Right kidney (tissue), 1 donor: ENCODE measurements at regions not wholly inside any gene's neighbourhood (a gene's known extent, or its start where the extent isn't known, plus 50 kb on each side); places are given as distances from the start of the nearest gene placed in this dataset.
"Not testable (repeated sequence)": the region's sequence is repeated elsewhere in the genome, so short reads cannot be mapped to it uniquely, and the experiment has no call there.

Source experiments
- DNase-seq: peaks from one replicate; pipeline ENCODE4 v3.0.0-alpha.2; 2016

DNA sequence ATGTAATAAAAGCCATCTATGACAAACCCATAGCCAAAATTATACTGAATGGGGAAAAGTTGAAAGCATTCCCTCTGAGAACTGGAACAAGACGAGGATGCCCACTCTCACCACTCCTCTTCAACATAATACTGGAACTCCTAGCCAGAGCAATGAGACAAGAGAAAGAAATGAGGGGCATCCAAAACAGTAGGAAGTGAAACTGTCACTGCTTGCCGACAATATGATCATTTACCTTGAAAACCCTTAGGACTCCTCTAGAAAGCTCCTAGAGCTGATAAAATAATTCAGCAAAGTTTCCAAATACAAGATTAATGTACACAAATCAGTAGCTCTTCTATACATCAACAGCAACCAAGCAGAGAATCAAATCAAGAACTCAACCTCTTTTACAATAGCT is 241.0 kb upstream of the ZEB2 start:
- DNase-seq = not testable (repeated sequence)

DNA sequence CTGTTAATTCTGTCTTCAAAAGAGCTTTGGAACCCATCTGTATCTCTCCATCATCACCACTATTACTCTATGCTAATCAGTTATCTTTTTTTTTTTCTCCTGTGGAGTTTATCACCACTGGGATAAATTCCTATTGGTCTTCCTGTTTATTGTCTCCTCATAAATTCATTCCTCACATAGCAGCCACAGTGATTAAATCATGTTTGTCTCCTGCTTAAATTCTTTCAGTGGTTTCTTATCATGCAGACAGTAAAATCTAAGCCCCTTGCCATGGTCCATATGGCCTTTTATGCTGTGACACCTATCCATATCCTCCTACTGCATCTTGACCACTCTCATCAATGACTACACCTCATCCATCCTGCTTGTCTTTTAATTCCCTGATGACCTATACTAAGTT is 239.8 kb upstream of the ZEB2 start:
- no peak for DNase-seq

DNA sequence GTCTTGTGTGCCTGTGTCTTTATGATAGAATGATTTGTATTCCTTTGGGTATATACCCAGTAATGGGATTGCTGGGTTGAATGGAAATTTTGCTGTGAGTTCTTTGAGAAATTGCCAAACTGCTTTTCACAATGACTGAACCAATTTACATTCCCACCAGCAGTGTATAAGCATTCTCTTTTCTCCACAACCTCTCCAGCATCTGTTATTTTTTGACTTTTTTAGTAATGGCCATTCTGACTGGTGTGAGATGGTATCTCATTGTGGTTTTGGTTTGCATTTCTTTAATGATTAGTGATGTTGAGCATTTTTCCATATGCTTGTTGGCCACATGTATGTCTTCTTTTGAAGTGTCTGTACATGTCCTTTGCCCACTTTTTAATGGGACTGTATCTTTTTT is 238.3 kb upstream of the ZEB2 start:
- DNase-seq = not testable (repeated sequence)

DNA sequence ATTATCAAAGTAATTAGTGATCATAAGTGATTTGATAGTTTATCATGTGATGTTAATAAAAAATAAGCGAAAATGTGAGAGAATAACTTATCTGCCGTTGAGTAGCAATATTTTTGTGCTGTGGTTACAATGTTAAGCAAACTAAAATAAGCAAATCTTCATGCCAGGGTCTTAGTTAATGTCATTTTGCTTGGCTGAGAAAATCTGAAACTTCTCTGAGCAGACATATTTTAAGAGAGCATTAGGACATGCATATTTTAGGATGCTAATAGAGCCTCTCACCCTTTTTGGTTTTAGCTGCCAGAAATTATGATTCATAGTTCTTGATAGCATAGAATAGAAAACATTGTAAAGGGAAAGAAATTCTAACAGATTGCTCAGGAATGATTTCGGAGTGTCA is 233.5 kb upstream of the ZEB2 start:
- DNase-seq = no peak

DNA sequence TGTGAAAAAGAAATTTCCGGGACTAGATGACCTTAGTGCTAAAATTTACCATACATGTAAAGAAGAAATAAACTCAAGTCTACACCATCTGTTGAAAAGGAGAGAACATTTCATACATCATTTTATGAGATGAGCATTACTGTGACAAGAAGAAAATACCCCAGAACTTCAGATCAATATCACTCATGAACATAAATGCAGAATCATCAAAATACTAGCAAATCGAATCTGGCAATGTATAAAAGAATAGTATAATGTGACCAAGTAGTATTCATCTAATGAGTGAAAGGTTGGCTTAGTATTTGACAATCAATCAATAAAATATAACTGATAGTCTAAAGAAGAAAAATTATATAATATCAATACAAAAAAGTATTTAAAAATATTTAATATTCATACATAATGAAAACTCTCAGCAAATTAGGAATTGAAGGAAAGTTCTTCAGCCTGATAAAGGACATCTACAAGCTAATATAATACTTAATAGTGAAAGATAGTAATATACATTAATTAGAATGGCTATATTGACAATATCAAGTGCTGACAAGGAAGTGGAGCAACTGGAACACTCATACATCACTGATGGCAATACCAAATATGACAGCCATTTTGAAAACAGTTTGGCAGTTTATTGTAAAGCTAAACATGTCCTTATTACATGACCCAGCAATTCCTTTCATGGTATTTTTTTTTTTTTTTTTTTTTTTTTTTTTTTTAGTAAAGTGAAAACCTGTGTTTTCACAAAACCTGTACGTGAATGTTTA is 231.4 kb upstream of the ZEB2 start:
- DNase-seq = no peak

DNA sequence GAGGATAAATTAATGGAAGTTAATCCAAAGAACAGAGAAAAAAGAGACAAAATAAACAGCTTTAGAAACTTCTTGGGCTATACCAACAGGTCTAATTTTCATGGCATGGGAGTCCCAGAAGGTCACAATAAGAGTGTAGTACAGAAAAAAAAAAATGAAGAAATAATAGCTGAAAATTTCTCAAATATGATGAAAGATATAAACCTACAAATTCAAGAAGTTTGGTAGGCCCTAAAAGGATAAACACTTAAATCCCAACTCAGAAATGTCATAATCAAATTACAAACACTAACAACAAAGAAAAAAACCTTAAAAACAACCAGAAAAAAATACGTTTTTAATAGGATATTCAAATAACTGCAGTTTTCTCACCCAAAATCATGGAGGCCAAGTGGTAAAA is 229.3 kb upstream of the ZEB2 start:
- no peak for DNase-seq

DNA sequence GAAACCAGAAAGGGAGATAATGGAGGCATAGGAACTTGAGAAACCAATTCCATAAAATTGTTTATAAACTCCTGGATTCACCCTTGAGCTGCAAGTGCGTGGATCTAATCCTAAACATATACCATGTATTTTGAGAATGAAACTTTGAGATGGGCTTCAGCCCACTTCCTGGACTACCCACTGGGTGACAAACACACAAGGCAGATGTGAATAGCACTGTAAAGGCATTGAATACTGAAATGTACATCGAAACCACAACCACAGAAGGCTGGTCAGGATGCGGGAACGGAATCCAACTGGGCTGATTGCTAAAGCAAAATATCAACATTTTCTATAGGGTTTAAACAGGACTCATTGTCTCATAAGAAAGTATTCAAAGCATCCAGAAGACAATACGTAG is 228.5 kb upstream of the ZEB2 start:
- DNase-seq = no peak

DNA sequence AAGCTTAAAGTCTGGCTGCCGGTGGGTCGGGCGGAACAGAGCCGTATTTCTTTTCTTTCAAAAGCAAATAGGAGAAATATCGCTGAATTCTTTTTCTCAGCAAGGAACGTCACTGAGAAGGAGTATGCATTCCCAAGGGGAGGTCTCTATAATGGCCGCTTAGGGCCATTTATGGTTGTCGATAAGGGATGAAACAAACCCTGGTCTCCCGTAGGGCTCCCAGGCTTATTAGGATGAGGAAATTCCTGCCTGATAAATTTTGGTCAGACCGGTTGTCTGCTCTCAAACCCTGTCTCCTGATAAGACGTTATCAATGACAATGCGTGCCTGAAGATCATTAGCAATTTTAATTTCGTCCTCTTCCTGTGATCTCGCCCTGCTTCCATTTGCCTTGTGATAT is 227.7 kb upstream of the ZEB2 start:
- no peak for DNase-seq

DNA sequence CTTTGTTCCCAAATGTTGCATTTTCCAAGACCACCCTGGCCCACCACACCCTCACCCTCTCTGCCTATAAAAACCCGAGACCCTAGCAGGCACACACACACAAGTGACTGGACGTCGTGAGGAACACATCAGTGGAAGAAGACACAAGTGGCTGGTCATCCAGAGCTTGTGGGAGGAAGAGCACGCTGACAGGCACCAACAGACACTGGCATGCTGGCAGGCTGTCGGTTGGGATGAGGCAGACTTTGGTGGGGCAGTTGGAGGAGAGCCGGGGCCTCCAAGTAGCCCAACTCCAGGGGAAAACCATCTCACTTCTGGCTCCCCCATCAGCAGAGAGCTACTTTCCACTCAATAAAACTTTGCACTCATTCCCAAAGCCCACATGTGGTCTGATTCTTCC is 225.5 kb upstream of the ZEB2 start:
- no peak for DNase-seq

DNA sequence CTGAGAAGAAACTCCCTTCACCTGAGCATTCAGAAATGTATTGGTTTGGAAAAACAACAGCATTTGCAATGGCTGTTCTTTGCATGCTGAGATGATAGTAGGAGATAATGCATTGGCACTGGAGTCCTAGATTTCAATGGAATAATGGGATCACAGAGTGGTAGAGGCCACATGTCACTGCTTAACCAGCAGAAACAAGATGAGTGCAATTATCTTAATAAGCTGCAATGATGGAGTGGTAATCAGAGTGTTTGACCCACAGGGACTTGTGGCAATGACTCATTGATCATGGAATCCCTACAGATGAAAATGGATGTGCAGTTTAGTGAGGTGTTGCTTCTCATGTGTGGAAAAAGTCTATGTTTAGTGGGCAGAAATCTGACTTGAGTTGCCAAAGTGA is 218.8 kb upstream of the ZEB2 start:
- DNase-seq = no peak

DNA sequence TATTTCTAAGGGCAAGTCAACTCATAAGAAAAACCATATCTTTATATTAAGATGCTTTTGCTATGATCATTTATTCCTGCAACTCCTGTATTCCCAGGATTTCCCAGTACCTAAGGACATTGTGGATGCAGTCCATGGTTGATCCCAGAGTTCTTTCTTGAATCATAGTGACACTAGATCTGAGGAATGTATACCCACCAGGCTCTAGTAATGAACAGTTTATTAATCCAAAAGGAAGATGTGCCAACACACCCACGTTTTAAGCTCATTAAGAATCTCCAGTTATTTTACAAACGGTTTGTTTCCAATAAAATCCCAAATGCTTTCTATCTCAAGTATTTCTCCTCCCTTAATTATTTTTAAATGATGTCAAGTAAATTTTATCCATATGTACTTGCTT is 210.8 kb upstream of the ZEB2 start:
- DNase-seq = no peak

DNA sequence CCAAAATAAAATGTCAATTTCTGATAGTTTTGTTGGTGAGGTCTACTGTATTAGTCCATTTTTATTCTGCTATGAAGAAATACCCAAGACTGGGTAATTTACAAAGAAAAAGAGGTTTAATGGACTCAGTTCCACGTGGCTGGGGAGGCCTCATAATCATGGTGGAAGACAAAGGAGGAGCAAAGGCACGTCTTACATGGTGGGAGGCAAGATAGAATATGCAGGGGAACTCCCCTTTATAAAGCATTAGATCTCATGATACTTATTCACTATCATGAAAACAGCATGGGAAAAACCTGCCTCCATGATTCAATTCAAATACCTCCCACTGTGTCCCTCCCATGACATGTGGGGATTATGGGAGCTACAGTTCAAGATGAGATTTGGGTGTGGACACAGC is 204.5 kb upstream of the ZEB2 start:
- not testable (repeated sequence) for DNase-seq

DNA sequence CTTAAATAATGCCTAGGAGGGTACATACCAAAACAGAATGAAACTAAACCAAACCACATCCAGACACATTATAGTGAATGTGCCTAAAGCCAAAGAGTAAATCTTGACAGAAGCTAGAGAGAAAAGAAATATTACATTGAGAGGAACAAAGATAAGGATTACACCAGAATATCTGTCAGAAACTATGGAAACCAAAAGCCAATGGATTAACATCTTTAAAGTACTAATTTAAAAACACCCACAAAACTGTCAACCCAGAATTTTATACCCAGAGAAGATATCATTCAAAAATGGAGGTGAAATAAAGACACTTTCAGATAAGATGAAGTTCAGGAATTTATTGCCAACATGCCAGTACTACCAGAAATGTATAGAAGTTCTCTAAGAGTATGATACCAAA is 198.5 kb upstream of the ZEB2 start:
- no peak for DNase-seq

DNA sequence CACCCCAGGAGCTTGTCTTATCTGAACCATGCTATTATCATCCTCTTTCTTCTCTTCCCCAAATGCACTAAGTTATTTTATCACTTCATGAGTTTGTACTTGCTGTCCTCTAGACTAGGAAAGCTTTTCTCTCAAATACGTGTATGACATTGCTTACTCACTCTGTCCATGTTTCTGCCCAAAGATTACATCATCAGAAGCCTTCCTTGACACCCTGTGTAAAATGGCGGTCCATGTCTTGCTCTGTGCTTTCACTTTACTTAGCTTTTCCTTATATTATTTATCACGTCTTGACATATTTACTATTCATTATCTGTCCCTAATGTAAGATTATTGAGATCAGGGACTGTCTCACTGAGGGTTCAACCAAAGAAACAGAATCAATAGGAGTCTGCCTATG is 196.1 kb upstream of the ZEB2 start:
- DNase-seq = no peak

DNA sequence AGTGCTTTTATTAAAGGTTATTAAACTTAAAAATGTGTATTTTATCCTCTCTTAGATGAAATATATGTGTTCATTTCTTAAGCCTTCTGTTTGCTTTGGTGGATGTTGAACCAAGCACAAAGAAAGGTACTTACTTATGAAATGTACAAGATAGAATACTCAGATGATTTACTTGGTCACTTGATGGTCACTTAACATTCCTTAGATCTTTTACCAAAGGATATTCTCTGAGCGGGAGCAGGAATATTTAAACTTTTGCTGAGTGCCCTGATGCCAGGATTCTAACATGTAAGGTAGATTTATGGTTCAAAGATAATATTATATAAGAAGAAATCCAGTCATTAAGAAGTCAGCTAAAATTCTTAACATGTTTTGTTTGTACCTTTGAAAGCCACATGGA is 193.5 kb upstream of the ZEB2 start:
- DNase-seq = no peak

DNA sequence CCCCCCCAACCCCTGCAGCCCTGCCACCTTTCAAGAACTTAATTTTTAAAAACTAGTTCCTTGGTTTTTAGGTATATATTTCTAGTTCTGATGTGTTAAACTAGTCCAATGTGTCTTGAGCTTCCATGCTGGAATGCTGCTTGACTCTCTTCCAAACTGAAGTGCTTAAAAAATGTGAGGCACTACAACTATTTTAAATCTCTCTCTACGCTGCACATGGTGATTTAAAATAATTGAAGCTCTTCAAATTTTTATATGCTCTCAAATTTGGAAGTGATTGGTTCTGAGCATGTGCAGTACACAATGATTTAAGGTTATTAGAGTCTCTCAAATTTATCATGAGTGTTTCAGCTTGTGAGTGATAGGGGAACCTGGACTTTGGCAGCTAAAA is 192.6 kb upstream of the ZEB2 start:
- DNase-seq = no peak

DNA sequence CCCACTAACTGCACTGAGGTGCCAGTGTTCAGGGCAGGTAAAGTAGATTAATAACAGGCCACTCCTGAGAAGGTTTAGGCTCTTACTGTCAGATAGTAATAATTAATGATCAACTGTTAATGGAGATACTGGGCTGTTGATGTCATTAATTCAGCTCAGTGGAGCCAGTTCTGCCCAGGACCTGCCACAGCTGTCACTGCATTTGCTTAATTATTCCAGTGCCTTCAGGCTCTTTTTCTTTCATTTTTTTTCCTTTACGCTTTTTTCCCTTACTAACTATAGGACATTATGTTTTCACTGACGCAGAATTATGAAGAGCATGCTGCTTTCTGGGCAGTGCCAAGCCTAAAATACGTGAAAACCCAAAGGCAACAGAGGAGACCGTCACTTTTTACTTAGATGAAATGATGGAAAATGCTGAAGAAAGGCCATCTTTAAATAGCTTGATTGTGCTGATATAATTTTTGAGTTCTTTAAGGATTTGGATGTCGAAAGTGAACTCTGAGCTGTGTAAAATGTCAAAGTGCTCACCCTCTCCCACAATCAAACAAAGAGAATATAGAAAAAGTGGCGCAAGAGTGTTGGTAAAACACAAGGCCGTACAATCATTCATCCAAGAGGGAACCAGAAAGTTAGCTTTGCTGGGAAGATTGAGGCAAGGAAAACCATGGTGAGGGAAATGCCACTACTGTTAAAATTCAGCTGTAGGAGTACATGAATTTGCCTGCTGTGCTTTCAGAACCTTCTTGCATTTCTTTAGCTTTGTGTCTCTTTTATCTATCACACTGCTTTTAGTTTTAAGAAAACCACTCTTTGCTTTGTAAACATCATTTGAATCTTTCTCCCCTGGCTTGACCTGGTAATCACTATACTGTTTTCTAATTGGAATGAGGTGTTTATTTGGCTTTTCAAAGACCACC is 192.0 kb upstream of the ZEB2 start:
- DNase-seq = no peak

DNA sequence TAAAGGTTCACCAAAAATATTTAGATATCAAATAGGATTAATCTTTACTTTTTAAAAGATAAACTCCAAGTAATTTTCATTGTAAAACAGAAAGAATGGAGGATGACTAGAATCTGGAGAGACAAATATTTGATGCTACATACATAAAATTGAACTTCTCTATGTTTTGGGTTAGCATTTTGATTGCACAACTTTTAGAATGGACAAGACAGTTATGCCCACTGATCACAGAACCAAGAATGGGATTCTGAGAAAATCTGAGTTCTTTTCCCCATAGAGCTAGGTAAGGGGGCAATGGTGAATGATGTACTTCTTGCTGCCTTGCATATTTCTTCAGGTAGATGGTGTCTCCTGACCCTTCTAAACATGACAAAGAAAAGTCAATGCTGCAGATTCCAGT is 191.2 kb upstream of the ZEB2 start:
- DNase-seq = no peak

DNA sequence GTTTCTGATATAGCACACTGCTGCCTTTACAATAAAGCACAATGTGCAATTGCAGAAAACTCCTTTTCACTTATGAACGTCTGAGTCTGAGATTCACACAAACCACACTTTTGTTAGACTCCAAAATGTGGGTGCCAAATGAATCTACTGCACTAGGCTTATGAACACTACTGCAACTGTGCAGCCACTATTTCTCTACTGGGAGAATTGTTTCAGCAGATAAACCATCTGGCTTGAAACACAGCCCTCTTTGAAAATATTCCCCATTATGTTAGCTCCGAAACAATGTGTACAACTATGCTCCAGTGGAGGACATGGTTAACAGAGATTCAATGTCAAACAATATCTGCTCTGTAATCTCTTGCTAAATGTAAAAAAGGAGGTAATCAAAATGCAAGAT is 188.7 kb upstream of the ZEB2 start:
- DNase-seq = no peak

DNA sequence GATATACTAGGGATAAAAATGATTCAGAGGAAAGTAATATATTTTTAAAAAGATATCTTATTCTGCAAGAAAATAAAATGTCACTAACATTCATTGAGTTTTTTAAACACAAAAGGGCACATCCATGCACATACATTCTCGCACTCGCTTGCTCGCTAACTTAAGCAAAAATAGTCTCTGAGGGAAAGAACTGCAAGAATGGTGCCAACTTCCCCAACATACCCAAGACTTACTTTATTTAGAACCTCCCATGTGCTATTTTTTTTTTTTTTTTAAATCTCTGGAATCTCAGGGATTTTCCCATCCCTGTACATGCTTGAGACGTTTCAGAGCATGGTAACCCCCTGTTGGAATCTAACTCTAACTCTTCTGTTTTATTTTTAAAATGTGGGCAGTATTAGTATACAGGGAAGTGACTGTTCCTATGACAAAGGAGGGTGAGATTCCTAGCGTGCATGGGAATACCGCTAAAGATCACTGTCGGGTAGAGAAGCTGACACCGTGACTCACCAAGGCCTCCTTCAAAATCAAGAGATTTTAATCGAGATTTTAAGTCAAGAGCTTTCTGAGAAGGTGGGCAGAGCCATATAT is 187.9 kb upstream of the ZEB2 start:
- no peak for DNase-seq

DNA sequence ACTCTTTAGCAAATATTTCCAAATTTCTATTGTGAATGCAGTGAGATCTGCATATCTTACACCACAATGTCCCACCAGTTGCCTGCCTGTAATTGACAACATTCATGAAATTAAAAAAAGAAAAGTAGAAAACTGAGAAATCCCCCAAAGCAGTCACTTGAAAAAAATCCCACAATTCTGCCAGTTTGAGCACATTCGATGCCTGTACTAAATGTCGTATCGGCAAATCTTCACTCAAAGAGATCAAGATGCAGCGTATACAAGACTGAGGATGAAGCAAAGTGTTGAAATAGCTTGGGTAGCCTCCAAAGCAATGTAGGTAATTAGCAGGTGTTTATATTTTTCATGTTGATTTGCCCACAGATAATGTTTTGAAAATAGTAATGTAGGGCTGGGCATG is 186.7 kb upstream of the ZEB2 start:
- no peak for DNase-seq

DNA sequence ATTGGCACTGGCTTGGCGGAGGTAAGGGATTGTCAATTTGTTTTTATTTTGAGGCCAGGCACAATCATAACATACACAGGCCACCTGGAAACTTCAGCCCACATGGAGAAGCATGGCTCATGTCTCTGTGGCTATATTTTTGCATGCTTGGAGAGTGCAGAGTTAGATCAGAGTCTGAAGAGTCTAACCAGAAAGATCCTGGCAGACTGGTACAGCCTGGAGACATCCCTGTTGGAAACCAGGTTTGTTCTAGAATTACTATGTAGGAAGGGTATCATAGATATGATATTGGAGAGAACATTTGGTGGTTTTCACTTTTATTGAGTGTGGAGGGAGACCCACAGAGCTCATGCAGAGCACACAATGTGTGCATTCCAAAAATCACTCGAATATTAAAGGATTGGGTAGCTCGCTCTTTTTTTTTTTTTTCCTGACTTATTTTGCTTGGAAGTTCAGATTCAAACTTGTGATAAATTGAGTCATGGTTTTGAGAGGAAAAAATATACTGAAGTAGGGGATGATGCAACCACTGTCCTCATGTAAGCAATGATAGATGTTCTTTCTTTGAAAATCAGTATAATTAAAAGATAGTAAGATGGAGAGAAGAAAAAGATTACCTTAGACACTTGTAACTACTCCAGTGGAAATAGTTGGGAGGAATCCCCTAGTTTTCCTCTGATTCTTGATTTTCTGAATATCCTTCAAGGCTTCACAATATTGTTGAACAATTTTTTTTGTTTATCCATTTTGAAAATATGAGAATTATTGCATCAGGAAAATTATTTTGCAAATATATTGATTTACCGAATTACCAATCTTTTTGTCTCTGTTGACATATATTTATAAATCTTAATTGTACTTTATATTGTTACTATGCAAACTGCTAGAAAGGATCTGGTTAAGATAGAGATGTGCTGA is 185.7 kb upstream of the ZEB2 start:
- DNase-seq = no peak
